Right atrium auricular region (tissue), 2 donors: ENCODE measurements at regions not wholly inside any gene's neighbourhood (a gene's known extent, or its start where the extent isn't known, plus 50 kb on each side); places are given as distances from the start of the nearest gene placed in this dataset.

Experiments
- DNase-seq: peaks from one replicate; pipeline ENCODE4 v3.0.0-alpha.2; 2019; ENCODE audit warnings: low spot score
- H3K27ac ChIP-seq, 2 donors: fragments of 200-600 bp; sonication (generic); 1 replicate in 1 of 2; 2 replicates in 1 of 2; pipeline ENCODE4 v1.5.1; 2016 to 2019
- H3K27me3 ChIP-seq, 2 donors: fragments of 200-600 bp; sonication (generic); one replicate each; pipeline versions ENCODE4 v1.5.1 to v1.6.0; 2017 to 2019
- H3K36me3 ChIP-seq: fragments of 200-600 bp; sonication (generic); one replicate; pipeline ENCODE4 v1.5.1; 2016
- H3K4me1 ChIP-seq, 2 donors: fragments of 200-600 bp; sonication (generic); one replicate each; pipeline versions ENCODE4 v1.5.1 to v1.6.0; 2017 to 2019
- H3K4me3 ChIP-seq, 2 donors: fragments of 200-600 bp; sonication (generic); 1 replicate in 1 of 2; 2 replicates in 1 of 2; pipeline ENCODE4 v1.5.1; 2017 to 2019; ENCODE audit warnings: mild to moderate bottlenecking in 1 of 2, moderate library complexity in 1 of 2
- H3K9me3 ChIP-seq, 2 donors: fragments of 200-600 bp; sonication (generic); one replicate each; pipeline ENCODE4 v1.5.1; 2019
- CTCF ChIP-seq, 2 donors: fragments of 200-600 bp; sonication (generic); IDR thresholded peaks; one replicate each; pipeline ENCODE4 v1.5.1; 2019; ENCODE audit warnings: antibody characterized with exemption in 2 of 2

DNA sequence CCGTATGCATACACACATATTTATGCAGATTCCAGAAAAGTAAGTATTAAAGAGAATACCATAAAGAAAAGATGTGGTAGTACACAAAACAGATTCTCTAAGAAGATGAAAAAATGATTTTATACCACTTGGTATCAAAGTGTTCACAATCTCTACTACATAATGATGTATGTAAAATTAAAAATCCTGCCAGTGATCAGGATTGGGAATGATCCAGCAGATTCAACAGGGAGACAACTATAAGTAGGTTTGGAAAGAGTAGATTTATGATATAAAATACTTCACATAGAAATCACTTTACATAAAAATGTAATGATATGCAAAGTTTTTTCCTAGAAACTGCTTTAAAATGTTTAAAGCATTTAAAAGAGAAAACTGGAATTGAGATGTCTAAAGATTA lies 447.0 kb downstream of the CNTNAP4 start:
- TF ChIP-seq CTCF (IDR thresholded peaks at IDR 0.05) = no peak

GRCh38 chr16:76729525-76729924 lies 452.3 kb downstream of the CNTNAP4 start:
- H3K36me3 ChIP-seq = no peaks in the 10 kb centered on the region
- no peaks in the 10 kb centered on the region for H3K27me3 ChIP-seq
- DNase-seq = no peak
- H3K9me3 ChIP-seq = no peaks in the 10 kb centered on the region
- H3K4me1 ChIP-seq = no peaks in the 10 kb centered on the region
- no peak for TF ChIP-seq CTCF (IDR thresholded peaks at IDR 0.05)
- no peak overlapping the region for H3K4me3 ChIP-seq
- no peak overlapping the region for H3K27ac ChIP-seq

More for the DNA sequence above, 447.0 kb downstream of the CNTNAP4 start:
- Histone ChIP-seq H3K27ac (no peak overlapping the region), H3K36me3 (no peaks in the 10 kb centered on the region), H3K4me1 (no peaks in the 10 kb centered on the region), H3K4me3 (no peak overlapping the region), H3K27me3 (no peaks in the 10 kb centered on the region), H3K9me3 (no peaks in the 10 kb centered on the region)
- no peak for DNase-seq

DNA sequence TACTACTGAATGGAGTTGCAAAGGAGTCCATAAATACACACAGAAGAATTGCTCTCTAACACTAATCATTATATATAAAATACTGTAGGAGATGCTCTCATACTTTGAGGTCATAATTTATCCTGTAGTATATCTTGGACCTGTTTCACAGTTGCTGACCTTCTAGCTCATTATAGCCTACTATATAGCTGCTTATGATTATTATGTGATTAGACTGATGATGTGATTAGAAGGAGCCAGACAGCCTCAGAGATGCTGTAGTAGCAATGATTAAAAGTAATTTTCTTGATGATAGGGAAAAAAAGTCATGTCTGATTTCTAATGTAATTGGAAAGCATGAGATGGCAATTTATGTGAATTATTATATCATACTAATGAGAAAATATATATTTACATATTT lies 455.7 kb downstream of the CNTNAP4 start:
- H3K4me3 ChIP-seq = no peak overlapping the region
- TF ChIP-seq CTCF (IDR thresholded peaks at IDR 0.05) = no peak
- no peak overlapping the region for H3K27ac ChIP-seq
- no peaks in the 10 kb centered on the region for H3K36me3 ChIP-seq
- DNase-seq = no peak
- no peaks in the 10 kb centered on the region for H3K9me3 ChIP-seq
- H3K27me3 ChIP-seq = no peaks in the 10 kb centered on the region
- no peaks in the 10 kb centered on the region for H3K4me1 ChIP-seq

- no peaks in the 10 kb centered on the region for H3K27me3 ChIP-seq
- H3K36me3 ChIP-seq = no peaks in the 10 kb centered on the region
- H3K27ac ChIP-seq = no peak overlapping the region
- no peak overlapping the region for H3K4me3 ChIP-seq
- no peak for TF ChIP-seq CTCF (IDR thresholded peaks at IDR 0.05)
- no peak for DNase-seq
- H3K4me1 ChIP-seq = no peaks in the 10 kb centered on the region
- peaks cover 0 to 26% of the 10 kb centered on the region in 2 donors for H3K9me3 ChIP-seq
These were observed 449.4 kb upstream of the MON1B start for GRCh38 chr16:76741623-76742022.

GRCh38 chr16:76748461-76749348 lies 442.3 kb upstream of the MON1B start:
- Histone ChIP-seq H3K4me3 (no peak overlapping the region), H3K36me3 (no peaks in the 10 kb centered on the region), H3K9me3 (no peaks in the 10 kb centered on the region), H3K4me1 (no peaks in the 10 kb centered on the region), H3K27me3 (no peaks in the 10 kb centered on the region), H3K27ac (no peak overlapping the region)
- no peak for TF ChIP-seq CTCF (IDR thresholded peaks at IDR 0.05)
- no peak for DNase-seq
